ENCODE measurements at regions not wholly inside any gene's neighbourhood (a gene's known extent, or its start where the extent isn't known, plus 50 kb on each side); places are given as distances from the start of the nearest gene placed in this dataset.

GRCh38 chr15:59917504-59918157 lies 86.5 kb upstream of the FOXB1 start:
- H2BK20ac ChIP-seq (ENCODE audit: low read depth, low read length, poor library complexity, severe bottlenecking), result no peak overlapping the region
- H4K20me1 ChIP-seq (ENCODE audit: control insufficient read depth, insufficient read depth, insufficient read length), result no peaks in the 10 kb centered on the region
- no peaks in the 10 kb centered on the region for H3K79me1 ChIP-seq (ENCODE audit: insufficient read depth, low read depth, low read length, poor library complexity, severe bottlenecking)
- no peak overlapping the region for H3T11ph ChIP-seq (ENCODE audit: low read length)
- no peak overlapping the region for H2BK15ac ChIP-seq (ENCODE audit: low read depth, low read length)
- no peak overlapping the region for H4K5ac ChIP-seq (ENCODE audit: insufficient read length, low read depth, low read length)
- no peaks in the 10 kb centered on the region for H3K79me2 ChIP-seq (ENCODE audit: insufficient read depth, low read length)
- H3K4me2 ChIP-seq (ENCODE audit: insufficient read depth, insufficient read length, low read length), result no peak overlapping the region
- H3K4ac ChIP-seq (ENCODE audit: low read depth, low read length), result no peak overlapping the region
- H4K91ac ChIP-seq (ENCODE audit: insufficient read length, low read depth, low read length), result no peak overlapping the region
- no peak overlapping the region; a peak in 1 of 7 replicates for H3K27ac Mint-ChIP-seq
- peak; percentile 86 for DNase-seq
- H3K4me1 ChIP-seq (ENCODE audit: insufficient read depth, low read length), result peaks cover 4% of the 10 kb centered on the region; the same call in 1 of the 2 replicates
- H2BK5ac ChIP-seq (ENCODE audit: insufficient read length, low read length), result no peak overlapping the region
- no peak overlapping the region for H2BK12ac ChIP-seq (ENCODE audit: insufficient read length, low read depth, low read length)
- no peaks in the 10 kb centered on the region for H3K36me3 Mint-ChIP-seq (ENCODE audit: insufficient read depth in 1 of 3, low read depth in 3 of 3)
- no peak overlapping the region for H2AK5ac ChIP-seq (ENCODE audit: insufficient read length, low read length)
- no peak overlapping the region for H2AFZ ChIP-seq (ENCODE audit: low read length)
- no peaks in the 10 kb centered on the region for H3K9me3 Mint-ChIP-seq
- H3K18ac ChIP-seq (ENCODE audit: insufficient read length, low read depth, low read length), result no peak overlapping the region
- no peak overlapping the region for H3K23ac ChIP-seq (ENCODE audit: insufficient read length, low read depth, low read length)
- peaks cover 24 to 30% of the 10 kb centered on the region in 2 experiments for H3K4me1 Mint-ChIP-seq
- H4K8ac ChIP-seq (replicated peaks; ENCODE audit: insufficient read length, low read depth, low read length), result no peak overlapping the region
- no peaks in the 10 kb centered on the region for H3K23me2 ChIP-seq (ENCODE audit: insufficient read length, low read depth, low read length, poor library complexity, severe bottlenecking)
- no peaks in the 10 kb centered on the region; the same call in 1 of the 2 replicates for H3K27me3 ChIP-seq (ENCODE audit: insufficient read depth, low read length)
- H3K27ac ChIP-seq (ENCODE audit: insufficient read length, low read depth, low read length), result no peak overlapping the region
- TF ChIP-seq CTCF (conservative IDR thresholded peaks at IDR 0.05), result peak; percentile 84
- H3K56ac ChIP-seq (ENCODE audit: insufficient read length, low read depth, low read length), result no peak overlapping the region
- no peak overlapping the region for H3K9ac ChIP-seq (ENCODE audit: extremely low read depth, insufficient read length, low read length)
- H3K4me3 Mint-ChIP-seq, result no peak overlapping the region
- no peak overlapping the region for H3K14ac ChIP-seq (ENCODE audit: insufficient read depth, low read length)
- H2BK120ac ChIP-seq (ENCODE audit: low read depth, low read length, poor library complexity, severe bottlenecking), result no peak overlapping the region
- H3K9me3 ChIP-seq (ENCODE audit: control insufficient read depth, low read depth, low read length), result no peaks in the 10 kb centered on the region
- no peaks in the 10 kb centered on the region; the same call in 1 of the 2 replicates for H3K27me3 Mint-ChIP-seq (ENCODE audit: low read depth)
- no CpG with 5 or more reads among the region's 10 CpGs for WGBS (ENCODE audit: extremely low coverage, insufficient read length, low lambda C conversion rate)

Data from H9 (cell line).